Motor neuron (in vitro differentiated cells): ENCODE measurements at regions not wholly inside any gene's neighbourhood (a gene's known extent, or its start where the extent isn't known, plus 50 kb on each side); places are given as distances from the start of the nearest gene placed in this dataset.
"Not testable (repeated sequence)": the region's sequence is repeated elsewhere in the genome, so short reads cannot be mapped to it uniquely, and the experiment has no call there.

ENCODE experiments used
- ATAC-seq, 8 experiments: fragments of 200-7000 bp; cut with Tn5 transposase; replicated peaks in 6 of 8; 2 replicates each; pipeline ENCODE4 v1.8.0; 2021; ENCODE audit warnings: mild to moderate bottlenecking in 8 of 8, moderate library complexity in 8 of 8
- H3K27ac ChIP-seq, 2 donors: fragments of 250-450 bp; sonication (Bioruptor Pico); 2 replicates each; pipeline ENCODE4 v1.9.0; 2021; ENCODE audit warnings: antibody characterized with exemption in 2 of 2, mild to moderate bottlenecking in 2 of 2, moderate library complexity in 1 of 2
- H3K4me1 ChIP-seq, 2 donors: fragments of 250-450 bp; sonication (Bioruptor Pico); replicated peaks in 1 of 2; 2 replicates each; pipeline ENCODE4 v1.6.1; 2021; ENCODE audit warnings: antibody characterized with exemption in 2 of 2, mild to moderate bottlenecking in 2 of 2, moderate library complexity in 1 of 2
- H3K4me3 ChIP-seq, 5 donors: fragments of 250-450 bp; sonication (Bioruptor Pico); 2 replicates each; pipeline ENCODE4 v1.9.0; 2021; ENCODE audit warnings: antibody characterized with exemption in 5 of 5, mild to moderate bottlenecking in 5 of 5, moderate library complexity in 4 of 5
- WGBS, 10 experiments: fragments of 450-650 bp; shearing (Covaris generic); methylation state at CpG; one replicate each; pipeline ENCODE4 v1.0.0; 2022; 5-methylcytosine and 5-hydroxymethylcytosine counted together
- in situ Hi-C, 9 experiments: fragments of 400-800 bp; cut with MboI; loops; one replicate each; pipeline ENCODE4 v1.15.0; 2021; ENCODE audit warnings: low sequenced_read_pairs in 9 of 9, low pct_unique_long_range_greater_than_20kb in 2 of 9; ENCODE audit not compliant: unreplicated experiment in 9 of 9

DNA sequence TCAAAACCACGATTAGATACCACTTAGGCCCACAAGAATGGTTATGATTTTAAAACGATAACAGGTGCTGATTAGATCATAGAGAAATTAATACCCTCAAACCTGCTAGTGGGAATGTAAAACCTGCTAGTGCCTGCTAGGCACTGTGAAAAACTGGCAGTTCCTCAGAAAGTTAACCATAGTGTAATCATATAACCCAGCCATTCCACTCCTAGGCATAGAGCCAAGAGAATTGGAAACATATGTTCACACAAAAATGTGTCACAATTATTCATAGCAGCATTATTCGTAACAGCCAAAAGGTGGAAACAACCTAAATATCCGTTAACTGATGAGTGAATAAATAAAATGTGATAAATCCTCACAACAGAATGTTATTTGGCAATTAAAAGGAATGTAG, 122.2 kb upstream of the SYN3 start:
- in situ Hi-C loops, result loop anchor here in 1 of 9 experiments (25.0 kb wide), 1 partner anchor 93 kb away; no protein-coding TSS in a partner anchor
- Histone ChIP-seq H3K4me3 (no peak overlapping the region), H3K4me1 (no peaks in the 10 kb centered on the region), H3K27ac (no peak overlapping the region)
- peak in 1 of 8 experiments; percentile 36 for ATAC-seq
- WGBS, 10 experiments, result 0 to 95% (median 82%) methylated on average over 3 to 4 of the region's 4 CpGs; no CpG with 5 or more reads in 1 of the 10 experiments

DNA sequence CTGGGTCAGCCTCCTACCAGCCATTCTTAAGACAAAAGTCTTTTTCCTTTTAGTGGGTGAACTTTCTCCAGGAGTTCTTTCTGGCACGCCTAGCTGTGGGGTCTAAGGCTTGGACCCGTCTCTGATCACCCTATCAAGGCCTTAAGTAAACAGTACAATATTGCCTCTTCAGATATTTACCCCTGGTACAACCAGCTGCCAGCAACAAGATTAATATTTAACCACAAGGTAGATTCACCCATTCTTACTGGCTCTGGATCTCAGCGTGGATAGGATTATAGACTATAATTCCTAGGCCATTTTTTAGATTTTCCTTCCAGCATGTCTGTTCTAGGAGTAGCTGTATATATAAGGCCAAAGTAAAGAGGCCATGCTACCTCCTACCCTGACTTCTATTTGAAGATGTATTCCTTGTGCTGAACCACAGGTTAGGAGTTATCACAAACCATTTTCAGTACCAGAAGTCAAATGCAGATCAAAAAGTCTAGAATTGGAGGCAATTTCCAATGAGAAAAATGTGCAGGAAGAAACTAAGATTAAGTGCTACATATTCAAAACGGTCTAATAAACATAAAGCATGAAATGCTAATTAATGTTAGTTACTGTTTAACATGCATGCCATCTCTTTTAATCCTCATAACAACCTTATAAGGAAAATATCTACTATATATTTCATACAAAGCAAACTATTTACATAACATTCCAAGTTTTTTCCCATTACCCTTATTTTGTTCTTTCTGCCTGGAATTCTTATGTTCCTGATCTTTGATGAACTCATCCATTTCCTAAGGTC, 110.0 kb upstream of the SYN3 start:
- peak in 3 of 8 experiments; percentile 66 to 71 (median 66) for ATAC-seq
- WGBS, 10 experiments, result 8 to 82% (median 40%) methylated on average over 1 to 4 of the region's 4 CpGs
- no peak overlapping the region for H3K27ac ChIP-seq
- no peaks in the 10 kb centered on the region for H3K4me1 ChIP-seq
- H3K4me3 ChIP-seq, result no peak overlapping the region
- in situ Hi-C loops, result no loop called here

GRCh38 chr22:33166206-33166605, 108.0 kb upstream of the SYN3 start:
- in situ Hi-C loops, result no loop called here
- H3K4me3 ChIP-seq, result no peak overlapping the region
- ATAC-seq, result no peak
- H3K4me1 ChIP-seq, result no peaks in the 10 kb centered on the region
- H3K27ac ChIP-seq, result no peak overlapping the region
- WGBS, 10 experiments, result 40 to 90% (median 62%) methylated on average over 1 to 4 of the region's 7 CpGs; no CpG with 5 or more reads in 6 of the 10 experiments

DNA sequence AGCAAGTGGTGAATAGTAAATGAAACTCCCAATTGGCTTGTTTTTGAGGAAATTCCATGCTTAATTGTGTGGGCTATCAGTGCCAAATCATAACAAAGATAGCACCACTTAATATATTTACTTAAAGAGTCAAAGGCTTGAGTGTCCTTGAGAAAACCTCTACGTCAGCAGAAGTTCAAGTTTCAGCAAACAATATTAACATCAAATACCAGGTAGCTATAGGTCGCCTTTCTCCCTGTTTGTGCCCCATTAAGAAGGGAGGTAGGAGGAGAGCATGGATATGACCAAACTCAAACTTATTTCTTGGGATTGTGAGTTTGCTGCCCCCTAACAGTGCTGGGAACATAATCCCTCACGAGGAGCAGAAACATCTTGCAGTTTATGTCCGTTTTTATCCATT, 105.6 kb upstream of the SYN3 start:
- no peaks in the 10 kb centered on the region for H3K4me1 ChIP-seq
- H3K4me3 ChIP-seq, result no peak overlapping the region
- ATAC-seq, result no peak
- in situ Hi-C loops, result no loop called here
- H3K27ac ChIP-seq, result no peak overlapping the region
- WGBS, 10 experiments, result 20 to 90% (median 66%) methylated on average over 1 to 4 of the region's 4 CpGs; no CpG with 5 or more reads in 2 of the 10 experiments

DNA sequence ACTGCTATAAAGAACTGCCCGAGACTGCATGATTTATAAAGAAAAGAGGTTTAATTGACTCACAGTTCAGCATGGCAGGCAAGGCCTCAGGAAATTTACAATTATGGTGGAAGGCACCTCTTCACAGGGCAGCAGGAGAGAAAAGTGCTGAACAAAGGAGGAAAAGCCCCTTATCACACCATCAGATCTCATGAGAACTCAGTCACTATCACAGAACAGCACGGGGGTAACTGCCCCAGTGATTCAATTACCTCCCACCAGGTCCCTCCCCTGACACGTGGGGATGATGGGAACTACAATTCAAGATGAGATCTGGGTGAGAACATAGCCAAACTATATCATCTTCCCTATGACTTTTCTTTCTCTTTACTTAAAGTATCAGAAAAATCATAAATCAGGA, 104.0 kb upstream of the SYN3 start:
- ATAC-seq, result no peak
- H3K27ac ChIP-seq, result no peak overlapping the region
- no peaks in the 10 kb centered on the region for H3K4me1 ChIP-seq
- 20 to 100% (median 42%) methylated on average over 1 to 3 of the region's 3 CpGs; no CpG with 5 or more reads in 2 of the 10 experiments for WGBS, 10 experiments
- H3K4me3 ChIP-seq, result no peak overlapping the region
- in situ Hi-C loops, result no loop called here

DNA sequence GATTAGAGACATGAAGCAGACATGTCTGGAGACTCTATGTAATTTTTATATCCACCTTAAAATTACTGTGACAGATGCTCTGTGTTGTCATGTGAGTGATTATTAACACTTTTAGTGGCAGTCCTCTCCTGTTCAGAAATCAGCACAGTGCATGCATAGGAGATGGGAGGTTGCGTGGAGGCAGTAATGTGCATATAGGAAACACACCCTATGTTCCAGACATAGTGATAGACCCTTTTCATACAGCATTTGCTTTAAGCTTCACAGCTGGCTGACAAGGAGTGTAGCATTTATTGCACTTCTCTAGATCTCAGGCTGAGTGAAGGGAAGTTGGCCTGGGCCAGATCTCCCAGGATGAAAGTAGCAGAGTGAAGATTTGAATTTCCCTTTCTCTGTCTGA, 102.3 kb upstream of the SYN3 start:
- ATAC-seq, result peak in 3 of 8 experiments; percentile 60 to 99 (median 98)
- Histone ChIP-seq H3K4me1 (no peaks in the 10 kb centered on the region), H3K4me3 (no peak overlapping the region), H3K27ac (no peak overlapping the region)
- 0 to 100% (median 78%) methylated on average over 1 of the region's 1 CpG; no CpG with 5 or more reads in 2 of the 10 experiments for WGBS, 10 experiments
- in situ Hi-C loops, result no loop called here

GRCh38 chr22:33154967-33155366, 96.8 kb upstream of the SYN3 start:
- in situ Hi-C loops, H3K27ac ChIP-seq, H3K4me3 ChIP-seq, H3K4me1 ChIP-seq, ATAC-seq: not testable (repeated sequence)
- WGBS, 10 experiments, result 0 to 80% (median 37%) methylated on average over 1 of the region's 1 CpG; no CpG with 5 or more reads in 6 of the 10 experiments

- WGBS, 10 experiments, result 5 to 100% (median 43%) methylated on average over 1 to 2 of the region's 2 CpGs; no CpG with 5 or more reads in 1 of the 10 experiments
- ATAC-seq, result no peak
- Histone ChIP-seq H3K4me1 (no peaks in the 10 kb centered on the region), H3K27ac (no peak overlapping the region), H3K4me3 (no peak overlapping the region)
- in situ Hi-C loops, result no loop called here
Measured at GRCh38 chr22:33149611-33150010, 91.4 kb upstream of the SYN3 start.

DNA sequence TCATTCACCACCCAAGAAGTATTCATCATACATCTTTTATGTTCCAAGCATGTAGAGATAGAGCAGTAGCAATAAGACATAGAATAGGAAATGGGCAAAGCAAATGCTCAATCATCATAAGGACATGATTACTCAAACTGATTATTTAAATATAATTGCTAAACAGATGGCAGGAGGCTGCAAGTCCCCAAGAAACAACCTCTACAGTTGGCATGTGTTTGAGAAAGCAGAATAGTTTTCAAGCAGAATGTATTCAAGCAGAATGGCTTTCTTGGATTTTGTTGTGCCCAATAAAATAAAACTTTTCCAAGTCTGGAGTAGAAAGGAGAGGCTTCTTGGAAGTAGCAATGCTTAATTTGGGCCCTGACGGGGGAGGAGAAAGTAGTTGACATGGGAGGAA, 86.5 kb upstream of the SYN3 start:
- no peak overlapping the region for H3K4me3 ChIP-seq
- H3K27ac ChIP-seq, result no peak overlapping the region
- in situ Hi-C loops, result no loop called here
- ATAC-seq, result no peak
- no peaks in the 10 kb centered on the region for H3K4me1 ChIP-seq
- 0 to 100% (median 52%) methylated on average over 1 of the region's 1 CpG; no CpG with 5 or more reads in 4 of the 10 experiments for WGBS, 10 experiments

DNA sequence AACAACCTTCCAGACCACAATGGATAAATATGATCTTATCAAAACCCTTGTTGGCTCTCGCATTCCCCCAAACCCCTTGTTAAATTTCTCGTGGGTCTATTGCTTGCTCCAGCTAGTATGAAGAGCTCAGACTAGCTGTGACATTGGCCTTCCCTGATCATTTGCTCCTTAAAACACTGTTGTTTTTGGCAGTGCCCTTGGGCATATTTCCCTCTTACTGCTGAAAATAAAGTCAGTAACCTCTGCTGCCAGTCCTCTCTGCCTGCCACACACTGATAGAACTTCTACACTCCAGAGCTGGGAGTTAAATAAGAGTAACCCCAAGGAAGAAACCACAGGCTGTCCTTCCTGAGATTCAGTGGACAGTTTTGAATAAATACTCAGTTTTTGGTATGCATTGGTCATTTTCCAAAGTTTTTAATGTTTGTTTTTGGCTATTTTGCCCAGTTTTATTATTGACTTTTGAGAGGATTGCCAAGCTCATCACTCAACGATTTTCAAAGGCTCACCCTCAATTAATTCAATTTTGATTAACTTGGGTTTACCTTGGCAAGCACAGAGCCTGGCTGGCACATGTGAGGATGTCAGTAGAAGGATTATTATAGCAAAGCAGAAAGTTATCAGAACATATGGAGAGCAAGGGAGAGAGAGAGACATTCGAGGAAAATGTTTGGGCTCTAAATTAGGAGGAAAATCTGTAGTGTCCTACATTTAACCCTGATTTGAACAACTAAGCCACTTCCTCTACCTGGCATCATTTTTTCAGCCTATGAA, 84.3 kb upstream of the SYN3 start:
- in situ Hi-C loops, result no loop called here
- WGBS, 10 experiments, result 0 to 87% (median 58%) methylated on average over 1 to 4 of the region's 4 CpGs
- ATAC-seq, result no peak
- no peak overlapping the region for H3K27ac ChIP-seq
- H3K4me1 ChIP-seq, result no peaks in the 10 kb centered on the region
- H3K4me3 ChIP-seq, result no peak overlapping the region

- no peak for ATAC-seq
Measured at GRCh38 chr22:33139937-33140336, 81.8 kb upstream of the SYN3 start.

GRCh38 chr22:33138333-33138732, 80.2 kb upstream of the SYN3 start:
- in situ Hi-C loops, H3K4me3 ChIP-seq, ATAC-seq, H3K4me1 ChIP-seq, H3K27ac ChIP-seq: not testable (repeated sequence)
- WGBS, 10 experiments, result 58 to 100% (median 92%) methylated on average over 1 to 4 of the region's 5 CpGs; no CpG with 5 or more reads in 4 of the 10 experiments

More at GRCh38 chr22:33139937-33140336, 81.8 kb upstream of the SYN3 start:
- Histone ChIP-seq H3K4me3 (no peak overlapping the region), H3K27ac (no peak overlapping the region), H3K4me1 (no peaks in the 10 kb centered on the region)
- in situ Hi-C loops, result no loop called here

GRCh38 chr22:33130473-33130872, 72.3 kb upstream of the SYN3 start:
- in situ Hi-C loops, result no loop called here
- Histone ChIP-seq H3K4me1 (no peaks in the 10 kb centered on the region), H3K4me3 (no peak overlapping the region), H3K27ac (no peak overlapping the region)
- 17 to 95% (median 74%) methylated on average over 1 to 6 of the region's 9 CpGs; no CpG with 5 or more reads in 4 of the 10 experiments for WGBS, 10 experiments
- ATAC-seq, result no peak
